Muscle layer of colon (tissue), 2 donors: ENCODE measurements at regions not wholly inside any gene's neighbourhood (a gene's known extent, or its start where the extent isn't known, plus 50 kb on each side); places are given as distances from the start of the nearest gene placed in this dataset.
"Not testable (repeated sequence)": the region's sequence is repeated elsewhere in the genome, so short reads cannot be mapped to it uniquely, and the experiment has no call there.

Experiments used
- H3K27ac ChIP-seq: one replicate; pipeline ENCODE4 v1.7.0; 2013; ENCODE audit warnings: low read depth, mild to moderate bottlenecking, low read length, moderate library complexity
- H3K27me3 ChIP-seq, 2 donors: one replicate each; pipeline ENCODE4 v1.7.0; 2013; ENCODE audit warnings: low read length in 2 of 2, mild to moderate bottlenecking in 2 of 2; ENCODE audit not compliant: insufficient read depth in 2 of 2, control insufficient read depth in 1 of 2
- H3K36me3 ChIP-seq: one replicate; pipeline ENCODE4 v1.7.0; 2013; ENCODE audit warnings: mild to moderate bottlenecking, low read length; ENCODE audit not compliant: insufficient read depth
- H3K4me1 ChIP-seq: one replicate; pipeline ENCODE4 v1.7.0; 2013; ENCODE audit warnings: mild to moderate bottlenecking, low read length; ENCODE audit not compliant: insufficient read depth
- H3K4me3 ChIP-seq, 2 donors: one replicate each; pipeline ENCODE4 v1.7.0; 2013; ENCODE audit warnings: low read length in 2 of 2, low read depth in 1 of 2, mild to moderate bottlenecking in 1 of 2, moderate library complexity in 1 of 2
- H3K9ac ChIP-seq: one replicate; pipeline ENCODE4 v1.7.0; 2013; ENCODE audit warnings: low read length
- H3K9me3 ChIP-seq: one replicate; pipeline ENCODE4 v1.7.0; 2013; ENCODE audit warnings: mild to moderate bottlenecking, low read length
- donor health status: abdominal sarcoma.
- donor health status: Adenocarcinoma of cecum.

DNA sequence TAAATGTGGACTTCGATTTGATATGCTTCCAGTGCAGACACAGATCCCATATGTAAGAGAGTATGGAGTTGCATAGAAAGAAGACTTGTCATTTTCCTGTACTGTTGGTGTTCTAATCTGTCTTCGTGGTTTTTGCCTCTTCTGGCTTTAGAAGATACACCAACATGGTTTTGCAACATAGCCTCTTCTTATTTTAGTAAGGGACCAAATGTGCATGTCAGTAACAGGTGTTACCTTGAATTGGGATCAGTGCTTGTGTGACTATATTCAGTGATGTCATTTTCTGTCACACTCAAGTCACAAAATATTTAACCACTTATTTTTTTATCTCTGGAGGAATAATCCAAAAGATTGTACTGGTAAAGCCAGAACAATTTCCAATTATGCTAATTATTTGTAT is 140.4 kb downstream of the SNRPN start:
- H3K36me3 ChIP-seq, result peaks cover 60% of the 10 kb centered on the region
- no peak overlapping the region for H3K27ac ChIP-seq
- no peak overlapping the region for H3K4me3 ChIP-seq
- peaks cover 57% of the 10 kb centered on the region for H3K9me3 ChIP-seq
- no peaks in the 10 kb centered on the region for H3K4me1 ChIP-seq
- H3K9ac ChIP-seq, result no peak overlapping the region
- no peaks in the 10 kb centered on the region for H3K27me3 ChIP-seq

DNA sequence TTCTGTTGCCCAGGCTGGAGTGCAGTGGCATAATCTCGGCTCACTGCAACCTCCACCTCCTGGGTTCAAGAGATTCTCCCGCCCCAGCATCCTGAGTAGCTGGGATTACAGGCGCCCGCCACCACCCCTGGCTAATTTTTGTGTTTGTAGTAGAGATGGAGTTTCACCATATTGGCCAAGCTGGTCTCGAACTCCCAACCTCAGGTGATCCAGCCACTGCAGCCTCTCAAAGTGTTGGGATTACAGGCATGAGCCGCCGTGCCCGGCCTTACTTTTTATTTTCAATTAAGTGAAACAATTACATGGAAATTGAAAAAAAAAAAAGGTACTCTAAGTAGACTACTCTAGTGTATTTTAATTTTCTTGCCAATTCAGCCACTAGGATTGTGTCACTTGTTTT is 145.2 kb downstream of the SNRPN start:
- H3K27me3 ChIP-seq, H3K9ac ChIP-seq, H3K4me3 ChIP-seq, H3K27ac ChIP-seq, H3K4me1 ChIP-seq: not testable (repeated sequence)
- H3K9me3 ChIP-seq, result peaks cover 40% of the 10 kb centered on the region
- H3K36me3 ChIP-seq, result peaks cover 33% of the 10 kb centered on the region

DNA sequence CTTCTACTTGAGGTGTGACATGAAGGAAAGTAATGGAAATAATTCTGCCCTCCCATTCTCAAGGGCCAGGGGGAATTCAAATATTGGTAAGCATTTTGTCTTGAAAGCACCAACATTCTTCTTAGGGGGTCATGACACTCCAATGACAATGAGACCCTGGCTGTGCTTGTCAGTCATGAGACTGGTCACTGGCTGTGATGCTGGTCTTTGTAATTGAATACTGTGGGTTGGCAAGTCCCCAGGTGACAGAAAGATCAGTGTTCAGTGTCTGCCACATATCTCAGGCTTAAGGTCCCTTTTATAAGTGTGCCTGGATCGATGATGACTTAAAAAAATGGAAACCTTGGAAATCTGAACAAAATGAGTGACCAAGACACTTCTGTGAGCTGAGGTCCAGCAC is 151.4 kb downstream of the SNRPN start:
- H3K9ac ChIP-seq, result no peak overlapping the region
- no peaks in the 10 kb centered on the region for H3K27me3 ChIP-seq
- H3K27ac ChIP-seq, result no peak overlapping the region
- H3K9me3 ChIP-seq, result peaks cover 61% of the 10 kb centered on the region
- no peaks in the 10 kb centered on the region for H3K4me1 ChIP-seq
- peaks cover 71% of the 10 kb centered on the region for H3K36me3 ChIP-seq
- no peak overlapping the region for H3K4me3 ChIP-seq

DNA sequence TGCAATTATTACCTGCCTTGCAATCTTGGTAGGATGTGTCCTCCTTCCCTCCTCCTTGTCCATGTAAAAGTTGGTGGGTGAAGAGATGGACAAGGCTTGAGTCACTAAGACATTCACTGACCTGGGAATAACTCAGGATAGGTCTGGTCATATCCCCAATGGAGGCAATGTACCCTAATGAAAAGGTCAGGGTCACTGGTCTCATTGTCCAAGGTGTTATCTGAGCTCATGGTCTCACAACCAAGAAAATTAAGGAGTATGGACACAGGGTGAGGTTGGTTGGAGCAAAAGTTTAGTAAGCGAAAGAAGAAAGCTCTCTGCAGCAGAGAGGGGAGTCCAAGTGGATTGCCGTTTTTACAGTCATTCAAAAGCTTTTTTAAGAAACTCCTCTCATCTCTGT is 179.0 kb downstream of the SNRPN start:
- Histone ChIP-seq H3K9ac (no peak overlapping the region), H3K27ac (no peak overlapping the region), H3K27me3 (no peaks in the 10 kb centered on the region), H3K4me3 (no peak overlapping the region), H3K9me3 (peaks cover 12% of the 10 kb centered on the region), H3K4me1 (no peaks in the 10 kb centered on the region), H3K36me3 (no peaks in the 10 kb centered on the region)

DNA sequence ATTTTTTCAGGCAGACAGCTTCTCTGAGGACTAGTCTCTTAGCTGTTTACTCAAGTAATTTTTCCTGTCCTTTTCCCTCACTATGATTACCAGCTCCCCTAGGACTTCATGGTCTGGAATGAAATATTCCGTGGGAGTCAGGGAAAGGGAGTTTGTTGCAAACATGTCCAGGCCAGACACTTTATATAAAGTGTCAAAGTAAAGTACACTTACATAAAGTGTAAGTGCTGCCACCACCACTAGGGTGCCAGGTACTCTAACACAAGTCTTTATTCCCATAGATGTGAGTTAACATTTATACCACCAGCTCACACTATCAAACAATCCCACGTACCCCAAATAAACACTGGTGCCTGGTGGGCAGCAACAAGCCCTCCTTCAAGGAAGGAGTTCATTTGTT is 179.8 kb downstream of the SNRPN start:
- Histone ChIP-seq H3K36me3 (no peaks in the 10 kb centered on the region), H3K27ac (no peak overlapping the region), H3K9ac (no peak overlapping the region), H3K4me1 (no peaks in the 10 kb centered on the region), H3K4me3 (no peak overlapping the region), H3K9me3 (peaks cover 7% of the 10 kb centered on the region), H3K27me3 (no peaks in the 10 kb centered on the region)

DNA sequence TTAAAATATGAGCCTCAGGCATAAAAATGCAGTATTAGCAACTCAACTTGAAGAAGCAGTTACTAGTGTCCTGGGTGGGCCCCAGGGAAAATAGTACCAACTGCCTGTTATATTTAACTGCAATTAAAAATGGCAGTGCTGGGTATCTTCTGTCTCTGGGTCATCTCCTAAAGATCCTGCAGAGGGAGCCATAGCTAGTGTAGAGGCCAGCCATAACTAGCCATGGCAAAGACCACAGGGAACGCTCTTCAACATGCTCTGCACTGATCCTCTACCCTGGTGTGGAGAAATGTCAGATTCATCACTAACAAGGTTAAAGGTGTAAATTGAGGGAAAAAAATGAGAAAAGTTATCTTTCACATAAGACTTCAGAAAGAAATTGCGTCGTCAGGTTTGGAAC is 181.3 kb downstream of the SNRPN start:
- Histone ChIP-seq H3K9me3 (peaks cover 4% of the 10 kb centered on the region), H3K9ac (no peak overlapping the region), H3K27ac (no peak overlapping the region), H3K36me3 (no peaks in the 10 kb centered on the region), H3K4me1 (no peaks in the 10 kb centered on the region), H3K27me3 (no peaks in the 10 kb centered on the region), H3K4me3 (no peak overlapping the region)

DNA sequence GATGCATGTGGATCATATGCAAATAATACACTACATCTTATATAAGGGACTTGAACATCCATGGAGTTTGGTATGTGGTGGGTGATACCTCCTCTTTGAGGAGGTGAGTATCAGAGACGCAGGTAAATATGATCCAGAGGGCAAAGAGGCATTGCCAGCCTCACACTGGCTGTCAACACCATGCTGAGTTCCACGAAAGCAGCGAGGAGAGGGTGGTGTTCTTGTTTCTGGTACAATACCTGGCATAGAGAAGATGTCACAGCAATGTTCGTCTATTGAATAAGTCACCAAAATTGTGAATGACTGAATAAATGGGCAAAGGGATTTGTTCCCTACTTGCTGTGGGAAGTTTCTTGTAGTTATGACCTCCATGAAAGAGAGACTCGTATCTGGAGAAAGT is 182.2 kb downstream of the SNRPN start:
- H3K27me3 ChIP-seq, result no peaks in the 10 kb centered on the region
- H3K4me1 ChIP-seq, result no peaks in the 10 kb centered on the region
- no peaks in the 10 kb centered on the region for H3K9me3 ChIP-seq
- H3K36me3 ChIP-seq, result no peaks in the 10 kb centered on the region
- H3K9ac ChIP-seq, result no peak overlapping the region
- H3K4me3 ChIP-seq, result no peak overlapping the region
- no peak overlapping the region for H3K27ac ChIP-seq

DNA sequence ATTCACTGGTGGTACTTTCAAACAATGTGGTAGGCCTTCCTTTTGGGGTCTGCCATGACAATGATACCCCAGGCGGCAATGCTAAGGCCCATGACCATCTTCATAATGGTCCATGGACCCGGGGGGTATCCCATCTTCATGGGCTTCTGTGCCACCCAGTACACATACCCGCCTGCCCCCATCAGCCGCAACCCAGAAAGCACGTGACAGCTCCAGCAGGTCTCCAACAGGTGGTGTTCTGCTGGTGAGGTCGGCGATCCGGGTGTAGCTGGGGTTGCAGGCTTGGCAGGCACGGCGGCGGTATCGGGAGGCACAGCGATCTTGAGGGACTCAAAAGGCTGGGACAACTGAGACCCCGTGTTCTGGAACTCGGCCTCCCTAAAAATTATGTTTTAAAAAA is 214.5 kb downstream of the SNRPN start:
- no peaks in the 10 kb centered on the region for H3K36me3 ChIP-seq
- no peaks in the 10 kb centered on the region for H3K9me3 ChIP-seq
- no peaks in the 10 kb centered on the region for H3K27me3 ChIP-seq
- no peak overlapping the region for H3K4me3 ChIP-seq
- H3K4me1 ChIP-seq, result no peaks in the 10 kb centered on the region
- no peak overlapping the region for H3K27ac ChIP-seq
- no peak overlapping the region for H3K9ac ChIP-seq

DNA sequence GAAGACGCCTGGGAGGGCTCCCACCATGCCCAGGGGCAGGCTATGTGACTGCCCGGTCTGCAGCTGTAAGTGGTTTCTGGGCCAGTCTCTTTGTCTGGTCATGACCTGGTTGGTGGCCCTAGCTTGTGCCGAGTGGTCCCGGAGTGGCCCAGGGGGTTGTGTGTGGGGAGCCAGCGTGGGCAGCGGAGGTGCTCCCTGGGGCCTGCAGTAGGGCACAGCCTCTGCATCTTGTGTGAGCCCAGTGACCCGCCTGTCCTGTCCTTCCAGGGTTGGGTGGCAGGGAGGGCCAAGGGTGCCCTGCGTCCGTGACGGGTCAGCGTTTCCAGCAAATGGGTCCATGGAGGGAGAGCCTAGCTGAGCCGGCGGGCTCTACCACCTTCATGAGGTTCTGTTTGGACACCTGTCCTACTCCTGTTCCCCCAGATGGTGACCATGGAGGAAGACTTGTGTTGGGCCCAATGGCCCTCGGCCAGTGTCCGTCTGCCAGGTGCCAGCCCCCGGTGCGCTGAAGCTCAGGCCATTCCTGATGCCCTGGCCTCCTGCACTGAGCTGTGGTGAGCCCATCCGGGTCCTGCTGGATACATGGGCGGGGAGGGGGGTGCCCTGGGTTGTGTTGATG is 215.4 kb downstream of the SNRPN start:
- H3K36me3 ChIP-seq, result no peaks in the 10 kb centered on the region
- H3K4me3 ChIP-seq, result no peak overlapping the region
- no peaks in the 10 kb centered on the region for H3K4me1 ChIP-seq
- H3K27me3 ChIP-seq, result no peaks in the 10 kb centered on the region
- no peak overlapping the region for H3K27ac ChIP-seq
- no peaks in the 10 kb centered on the region for H3K9me3 ChIP-seq
- no peak overlapping the region for H3K9ac ChIP-seq

DNA sequence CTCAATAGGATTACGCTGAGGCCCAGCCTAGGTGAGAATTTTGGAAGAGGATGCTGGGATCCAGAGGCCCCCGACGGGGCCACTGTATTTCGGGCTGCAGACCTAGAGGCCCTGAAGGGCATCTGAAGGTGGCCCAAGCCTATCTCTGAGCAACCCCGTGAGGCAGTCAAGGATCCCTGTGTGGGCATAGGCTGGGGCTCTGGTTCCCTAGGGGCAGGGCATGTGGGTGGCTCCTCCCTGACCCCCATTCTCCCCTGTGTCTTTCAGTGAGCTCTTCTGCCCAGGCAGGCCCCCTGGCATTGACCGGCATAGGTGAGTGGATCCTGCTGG is 216.0 kb downstream of the SNRPN start:
- H3K36me3 ChIP-seq, result no peaks in the 10 kb centered on the region
- no peaks in the 10 kb centered on the region for H3K4me1 ChIP-seq
- no peak overlapping the region for H3K4me3 ChIP-seq
- no peaks in the 10 kb centered on the region for H3K9me3 ChIP-seq
- H3K9ac ChIP-seq, result no peak overlapping the region
- no peaks in the 10 kb centered on the region for H3K27me3 ChIP-seq
- no peak overlapping the region for H3K27ac ChIP-seq

DNA sequence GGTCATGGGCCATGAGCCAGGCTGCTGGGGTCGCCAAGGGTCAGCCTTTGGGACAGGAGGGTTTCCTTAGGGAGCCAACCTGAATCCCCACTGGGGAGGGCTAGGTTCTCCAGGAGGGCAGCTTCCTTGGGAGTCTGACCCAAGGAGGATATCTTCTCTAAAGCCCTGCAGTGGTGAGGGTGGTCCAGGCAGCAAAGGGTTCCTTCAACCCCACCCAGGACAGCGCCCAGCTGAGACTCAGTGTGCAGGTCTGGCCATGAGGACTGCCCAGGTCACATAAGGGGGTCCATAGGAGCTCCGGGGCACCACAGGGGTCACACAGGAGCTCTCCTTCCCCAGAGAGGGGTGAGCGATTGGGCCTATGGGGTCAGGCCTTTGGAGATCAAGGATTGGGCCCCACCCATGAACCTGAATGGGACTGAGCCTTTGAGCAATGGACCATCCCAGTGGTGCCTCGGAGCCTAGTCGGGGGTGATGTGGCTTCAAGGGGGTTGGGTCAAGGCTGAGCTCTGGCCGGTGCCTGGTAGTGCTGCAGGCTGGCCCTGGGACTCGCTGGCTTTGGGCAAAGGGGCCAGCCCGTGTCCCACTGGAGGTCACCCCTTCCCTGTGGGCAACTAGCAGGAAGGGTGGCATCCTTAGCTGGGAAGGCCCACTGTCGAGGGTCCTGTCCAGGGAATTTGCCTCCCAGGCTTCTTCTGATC is 216.5 kb downstream of the SNRPN start:
- no peak overlapping the region for H3K9ac ChIP-seq
- no peak overlapping the region for H3K4me3 ChIP-seq
- no peaks in the 10 kb centered on the region for H3K9me3 ChIP-seq
- no peaks in the 10 kb centered on the region for H3K36me3 ChIP-seq
- no peaks in the 10 kb centered on the region for H3K27me3 ChIP-seq
- no peak overlapping the region for H3K27ac ChIP-seq
- H3K4me1 ChIP-seq, result no peaks in the 10 kb centered on the region
